HG02852 (cell line): ENCODE measurements at regions not wholly inside any gene's neighbourhood (a gene's known extent, or its start where the extent isn't known, plus 50 kb on each side); places are given as distances from the start of the nearest gene placed in this dataset.

Experiments used
- ATAC-seq: cut with Tn5 transposase; IDR thresholded peaks from one replicate; pipeline ENCODE4 v1.9.1; 2021; ENCODE audit warnings: mild to moderate bottlenecking, moderate library complexity; ENCODE audit not compliant: unreplicated experiment

GRCh38 chr6:148186916-148187315 is 155.7 kb upstream of the SASH1 start:
- no peak for ATAC-seq

GRCh38 chr6:148192310-148192709 is 150.3 kb upstream of the SASH1 start:
- ATAC-seq, result no peak

DNA sequence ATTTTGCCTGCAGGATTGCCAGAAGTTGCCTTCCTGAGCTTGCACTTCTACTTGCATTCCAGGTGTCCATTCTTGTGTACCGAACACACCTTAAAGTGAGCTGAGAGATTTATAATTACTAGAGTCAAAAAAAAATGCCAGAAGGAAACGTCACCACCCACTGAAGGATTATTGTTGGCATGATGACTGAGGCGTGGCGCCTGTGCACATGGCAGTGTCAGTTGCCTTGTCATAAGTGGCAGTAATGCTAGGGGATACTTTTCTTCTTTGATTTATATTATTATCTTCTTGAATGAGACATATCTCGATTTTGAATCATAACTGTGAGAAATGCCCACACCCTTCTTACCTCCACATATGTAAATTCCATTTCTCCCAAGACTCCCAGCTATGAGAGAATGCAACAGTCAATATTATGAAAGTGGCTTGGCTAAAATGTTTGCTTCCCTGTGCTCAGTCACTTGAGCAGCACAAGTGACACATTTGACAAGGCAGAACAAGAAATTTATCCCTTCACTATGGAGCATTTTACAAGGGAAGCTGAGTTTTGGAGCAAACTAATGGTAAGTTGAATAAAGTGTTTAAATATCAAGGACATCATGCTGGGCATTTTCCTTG is 149.5 kb upstream of the SASH1 start:
- no peak for ATAC-seq

DNA sequence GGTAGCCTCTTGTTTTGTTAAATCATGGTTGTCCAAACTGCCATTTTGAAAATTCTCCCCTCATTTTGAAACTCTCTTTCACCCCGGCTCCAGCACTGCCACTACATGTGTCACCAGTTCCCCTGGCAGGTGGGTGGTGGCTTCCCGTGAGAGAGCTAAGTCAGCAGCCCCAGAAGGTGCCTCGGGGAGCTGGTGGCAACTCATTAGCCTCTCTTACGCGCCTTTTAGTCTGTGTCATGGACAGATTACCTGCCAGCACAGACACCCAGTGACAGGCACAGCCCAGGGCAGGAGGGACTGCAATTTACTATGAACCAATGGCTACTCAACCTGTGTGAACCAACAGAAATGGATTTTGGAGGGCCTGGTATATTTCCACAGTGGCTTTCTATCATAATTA is 147.1 kb upstream of the SASH1 start:
- ATAC-seq, result no peak

- no peak for ATAC-seq
Observed at GRCh38 chr6:148199584-148199983, 143.1 kb upstream of the SASH1 start.

DNA sequence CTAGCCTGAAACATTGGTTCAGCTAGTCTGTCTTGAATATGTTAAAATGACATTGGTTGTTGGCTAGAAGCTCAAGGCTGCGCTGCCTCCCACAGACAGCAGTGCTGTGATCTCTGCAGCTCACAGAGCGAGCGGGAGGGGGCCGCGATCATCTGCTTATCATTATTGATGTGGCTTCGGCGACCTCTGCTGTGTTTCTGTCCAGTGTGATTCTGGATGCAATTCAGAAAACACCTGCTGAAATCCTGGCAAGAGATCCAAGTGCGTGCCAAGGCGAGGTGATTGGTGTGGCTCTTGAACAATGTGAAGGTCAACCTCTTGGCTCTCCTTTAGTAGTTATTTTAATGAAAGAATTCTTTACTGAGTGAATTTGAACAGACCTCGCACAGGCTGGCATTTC is 142.3 kb upstream of the SASH1 start:
- ATAC-seq, result no peak

DNA sequence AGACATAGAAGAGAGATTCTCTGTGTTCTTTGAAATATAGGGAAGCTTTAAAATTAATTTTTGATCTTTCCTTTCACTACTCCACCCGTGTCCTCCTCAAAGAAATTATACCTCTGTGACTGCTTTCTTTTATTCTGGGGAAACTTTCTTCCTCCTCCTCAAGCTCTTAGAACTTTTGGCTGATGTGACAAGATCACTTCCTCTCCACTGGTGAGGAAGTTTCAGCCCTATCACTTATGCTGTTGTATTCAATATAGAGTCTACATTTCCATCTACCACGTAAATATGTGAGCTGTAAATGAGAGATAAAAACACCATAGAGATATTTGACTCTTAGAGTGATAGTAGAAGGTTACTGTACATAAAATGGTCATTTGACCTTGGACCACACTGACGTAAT is 141.9 kb upstream of the SASH1 start:
- no peak for ATAC-seq

DNA sequence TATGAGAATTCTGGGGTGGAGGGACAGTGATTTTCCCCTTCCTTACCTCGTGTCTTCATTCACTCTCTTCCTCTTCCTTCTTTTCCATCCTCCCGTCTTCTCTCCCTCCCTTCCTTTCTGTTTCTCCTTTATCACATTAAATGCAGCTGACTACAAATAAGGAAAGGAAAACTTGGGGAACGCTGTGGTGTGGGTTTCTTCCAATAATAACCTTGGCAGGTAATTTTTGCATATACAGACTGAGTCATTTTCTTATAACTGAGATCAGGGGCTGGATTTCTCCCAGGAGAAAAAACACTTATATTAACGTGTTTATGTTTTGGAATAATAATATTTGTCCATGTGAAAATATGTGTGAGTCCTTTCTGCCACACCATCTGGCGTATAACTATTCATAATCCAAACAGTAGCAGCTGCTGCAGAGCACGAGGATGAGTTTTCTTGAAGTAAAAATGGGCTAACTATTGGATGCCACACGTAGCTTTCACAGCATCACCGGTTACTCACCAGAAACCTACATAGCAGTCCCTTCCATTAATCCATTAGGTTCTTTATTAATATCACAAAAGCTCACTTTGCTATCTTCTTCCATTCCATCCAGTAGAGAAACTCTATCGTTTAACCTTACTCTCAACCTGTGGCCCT is 139.2 kb upstream of the SASH1 start:
- no peak for ATAC-seq

DNA sequence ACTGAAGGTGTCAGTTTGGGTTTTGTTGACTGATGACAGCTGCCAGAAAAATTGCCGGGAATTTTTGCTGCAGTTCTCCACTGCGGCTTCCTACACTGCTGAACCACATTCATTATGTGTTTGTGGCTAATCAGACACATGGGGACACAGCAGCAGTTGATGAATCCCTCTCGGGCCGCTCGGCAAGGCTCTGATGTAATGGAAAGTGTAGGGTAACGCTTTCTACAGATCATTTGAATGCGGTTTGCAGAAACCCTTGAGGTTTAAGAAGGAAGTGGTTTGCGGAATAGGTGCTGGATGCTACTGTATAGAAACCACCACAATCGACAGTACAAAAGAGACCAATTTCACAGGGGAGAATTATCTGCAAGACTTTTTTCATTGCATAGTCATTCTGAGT is 138.7 kb upstream of the SASH1 start:
- ATAC-seq, result peak; percentile 99

DNA sequence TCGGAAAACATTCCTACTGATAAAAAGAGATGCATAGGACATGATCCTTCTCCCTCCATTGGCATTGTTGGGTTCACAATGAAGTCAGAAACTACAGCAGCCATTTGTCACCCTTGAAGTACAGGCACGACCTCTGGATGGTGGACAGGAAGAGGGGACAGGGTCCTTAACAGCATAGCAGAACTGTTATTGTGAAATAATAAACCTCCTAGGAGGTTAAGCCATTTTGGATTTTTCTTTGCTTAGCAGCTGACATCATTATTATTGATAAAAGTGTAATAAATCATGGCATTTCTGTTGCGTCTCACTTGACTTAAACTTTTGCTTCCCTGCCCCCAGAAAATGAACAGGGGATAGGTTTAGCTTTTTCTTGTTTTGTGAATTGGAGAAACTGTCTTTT is 134.3 kb upstream of the SASH1 start:
- ATAC-seq, result no peak

DNA sequence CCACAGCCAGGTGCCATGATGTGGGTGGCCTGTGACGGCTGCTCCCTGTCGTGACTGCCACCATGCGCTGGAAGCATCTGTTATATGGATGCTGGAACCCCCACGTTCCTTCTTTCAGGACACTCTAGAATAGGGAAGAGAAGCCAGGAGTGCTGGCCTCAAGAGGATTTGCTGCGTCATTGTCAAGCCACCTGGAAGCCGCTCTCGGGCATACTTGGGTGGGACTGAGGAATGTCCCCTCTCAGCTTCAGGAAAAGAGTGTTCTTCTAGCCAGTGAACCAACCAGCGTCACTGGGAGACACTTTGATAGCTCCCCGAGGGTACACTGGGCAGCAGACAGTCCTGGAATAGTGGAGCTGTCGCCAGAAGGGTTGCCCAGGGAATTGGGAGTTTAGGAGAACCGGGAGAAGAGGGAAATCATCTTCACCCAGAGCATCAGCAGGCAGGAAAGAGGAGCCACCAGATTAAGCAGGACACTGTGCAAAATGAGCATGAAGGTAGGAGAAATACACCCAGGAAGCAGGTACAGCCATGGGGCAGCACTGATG is 130.8 kb upstream of the SASH1 start:
- ATAC-seq, result no peak

- ATAC-seq, result no peak
Observed at GRCh38 chr6:148212366-148212765, 130.3 kb upstream of the SASH1 start.

GRCh38 chr6:148213366-148213765 is 129.3 kb upstream of the SASH1 start:
- ATAC-seq, result no peak

DNA sequence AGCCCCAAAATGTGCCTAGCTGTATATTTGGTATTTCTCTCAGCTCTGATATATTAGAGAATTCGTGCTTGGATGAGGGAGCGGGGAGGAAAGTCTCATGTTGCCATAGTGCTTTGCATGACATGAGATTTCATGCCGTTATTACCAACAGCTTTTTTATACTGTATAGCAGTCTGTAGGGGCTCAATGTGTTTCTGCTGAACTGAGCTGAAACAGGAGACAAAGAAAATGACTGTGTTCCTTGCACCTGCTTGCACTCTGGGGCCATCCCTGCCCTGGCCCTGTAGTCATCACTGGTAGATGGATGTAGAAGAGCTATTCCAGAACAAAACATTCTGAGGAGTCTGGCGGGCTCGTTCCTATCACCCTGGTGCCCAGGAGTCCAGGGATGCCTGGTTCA is 128.0 kb upstream of the SASH1 start:
- no peak for ATAC-seq

- no peak for ATAC-seq
Observed at GRCh38 chr6:148217051-148217450, 125.6 kb upstream of the SASH1 start.

- no peak for ATAC-seq
Observed at GRCh38 chr6:148217921-148218320, 124.7 kb upstream of the SASH1 start.

GRCh38 chr6:148218542-148219258 is 123.9 kb upstream of the SASH1 start:
- no peak for ATAC-seq

- ATAC-seq, result no peak
Observed at GRCh38 chr6:148221196-148221979, 121.2 kb upstream of the SASH1 start.

DNA sequence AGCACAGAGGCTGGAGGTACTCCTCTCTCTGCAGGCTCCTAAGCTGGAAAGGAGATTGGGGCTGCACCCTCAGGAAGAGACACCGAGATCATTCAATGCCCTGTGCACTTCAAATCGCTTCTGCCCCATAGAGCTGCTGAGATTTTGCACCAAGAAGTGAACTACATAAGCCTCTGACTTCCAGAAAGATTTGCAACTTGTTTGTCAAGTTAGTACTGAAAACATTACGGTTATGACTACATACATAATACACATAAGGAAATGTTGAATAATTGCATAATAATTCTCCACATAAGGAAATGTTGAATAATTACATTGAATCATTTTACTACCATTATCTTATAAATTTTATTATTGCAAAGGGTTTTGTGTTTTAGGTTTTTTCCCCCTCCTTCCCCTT is 120.3 kb upstream of the SASH1 start:
- ATAC-seq, result no peak

- ATAC-seq, result no peak
Observed at GRCh38 chr6:148222846-148223245, 119.8 kb upstream of the SASH1 start.

DNA sequence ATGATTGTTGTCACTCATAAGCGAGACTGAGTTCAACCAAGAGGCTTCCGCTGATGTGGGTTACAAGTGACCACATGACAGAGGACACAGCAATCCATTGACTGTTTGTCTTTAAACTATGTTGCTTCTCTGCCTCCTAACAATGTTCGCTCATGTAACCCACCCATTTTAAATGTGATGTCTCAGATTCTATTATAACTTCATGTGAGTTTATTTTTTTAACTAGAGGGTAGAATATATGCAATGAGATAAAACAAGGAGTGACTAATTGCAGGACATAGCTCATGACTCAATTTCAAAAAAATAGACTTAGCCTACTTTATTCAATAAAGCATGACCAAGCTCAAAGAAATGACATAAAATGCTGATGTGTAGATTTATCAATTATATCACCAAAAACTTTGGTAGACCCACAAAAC is 119.2 kb upstream of the SASH1 start:
- no peak for ATAC-seq
